SU-DHL-6 (cell line): ENCODE measurements at regions not wholly inside any gene's neighbourhood (a gene's known extent, or its start where the extent isn't known, plus 50 kb on each side); places are given as distances from the start of the nearest gene placed in this dataset.

Experiments used
- H2AFZ ChIP-seq: fragments of 200-600 bp; sonication (generic); 2 replicates; pipeline ENCODE4 v1.6.1; 2014; ENCODE audit warnings: low read depth, mild to moderate bottlenecking, moderate library complexity, mixed read lengths, antibody characterized with exemption, low read length; ENCODE audit not compliant: severe bottlenecking
- H3F3A ChIP-seq: fragments of 200-600 bp; shearing (Covaris generic); 2 replicates; pipeline ENCODE4 v1.6.0; 2016; ENCODE audit warnings: antibody characterized with exemption, mild to moderate bottlenecking; ENCODE audit not compliant: insufficient read depth
- H3K27ac ChIP-seq: fragments of 200-600 bp; sonication (generic); 2 replicates; pipeline ENCODE4 v1.5.1; 2016; ENCODE audit warnings: low read depth, mild to moderate bottlenecking, low read length, moderate library complexity, mixed read lengths
- H3K27me3 ChIP-seq: fragments of 200-600 bp; sonication (generic), shearing (Covaris generic); 2 replicates; pipeline ENCODE4 v1.6.0; 2014; ENCODE audit warnings: mild to moderate bottlenecking, low read length
- H3K36me3 ChIP-seq: fragments of 200-600 bp; sonication (generic); 2 replicates; pipeline ENCODE4 v1.6.1; 2014; ENCODE audit warnings: mild to moderate bottlenecking, low read length, mixed read lengths
- H3K4me2 ChIP-seq: fragments of 300-600, 200-600 bp; shearing (Covaris generic), sonication (generic); 2 replicates; pipeline ENCODE4 v1.6.0; 2014; ENCODE audit warnings: low read length, low read depth, mild to moderate bottlenecking; ENCODE audit not compliant: poor library complexity, severe bottlenecking
- H3K4me3 ChIP-seq: fragments of 200-600 bp; sonication (generic); 2 replicates; pipeline ENCODE4 v1.5.1; 2014; ENCODE audit warnings: antibody characterized with exemption, low read length, mild to moderate bottlenecking, mixed read lengths; ENCODE audit not compliant: insufficient read depth, poor library complexity, severe bottlenecking
- H3K79me2 ChIP-seq: fragments of 200-600 bp; sonication (generic); 2 replicates; pipeline ENCODE4 v1.6.1; 2014; ENCODE audit warnings: mild to moderate bottlenecking, low read length, moderate library complexity; ENCODE audit not compliant: insufficient read depth
- H3K9ac ChIP-seq: fragments of 200-600 bp; sonication (generic); 2 replicates; pipeline ENCODE4 v1.7.0; 2014; ENCODE audit warnings: mild to moderate bottlenecking, low read length
- H3K9me2 ChIP-seq: fragments of 200-600 bp; sonication (generic); replicated peaks from 2 replicates; pipeline ENCODE4 v1.6.1; 2014; ENCODE audit warnings: low read length; ENCODE audit not compliant: insufficient read depth
- H3K9me3 ChIP-seq: fragments of 200-600 bp; sonication (generic); 2 replicates; pipeline ENCODE4 v1.6.1; 2014; ENCODE audit warnings: low read length, mixed read lengths; ENCODE audit not compliant: insufficient read depth
- H4K20me1 ChIP-seq: fragments of 200-600 bp; sonication (generic); 2 replicates; pipeline ENCODE4 v1.6.1; 2014; ENCODE audit warnings: low read depth, mild to moderate bottlenecking, antibody characterized with exemption, low read length, moderate library complexity, mixed read lengths
- CTCF ChIP-seq: fragments of 200-600 bp; sonication (generic); IDR thresholded peaks from one replicate; pipeline ENCODE4 v1.5.1; 2017; ENCODE audit warnings: antibody characterized with exemption, mild to moderate bottlenecking, low read length, moderate library complexity; ENCODE audit not compliant: insufficient read depth, poor library complexity, severe bottlenecking
- EZH2phosphoT487 ChIP-seq: fragments of 200-600 bp; sonication (generic), shearing (Covaris generic); conservative IDR thresholded peaks from 2 replicates; pipeline ENCODE4 v1.6.1; 2018; ENCODE audit warnings: mild to moderate bottlenecking, antibody characterized with exemption, low read length, moderate library complexity, mixed read lengths

GRCh38 chr4:71275570-71275969 is 63.2 kb upstream of the SLC4A4 start:
- Histone ChIP-seq H3K9me2 (no peaks in the 10 kb centered on the region), H3K27me3 (no peaks in the 10 kb centered on the region), H3F3A (no peaks in the 10 kb centered on the region), H3K36me3 (no peaks in the 10 kb centered on the region), H3K4me2 (no peak overlapping the region), H4K20me1 (no peaks in the 10 kb centered on the region), H3K4me3 (no peak overlapping the region), H3K79me2 (no peaks in the 10 kb centered on the region), H3K27ac (no peak overlapping the region), H3K9me3 (no peaks in the 10 kb centered on the region), H2AFZ (no peak overlapping the region), H3K9ac (no peak overlapping the region)
- TF ChIP-seq EZH2phosphoT487 (no peak), CTCF (no peak)

- no peaks in the 10 kb centered on the region for H3F3A ChIP-seq
- H3K9ac ChIP-seq: no peak overlapping the region
- H2AFZ ChIP-seq: no peak overlapping the region
- H3K4me3 ChIP-seq: no peak overlapping the region
- TF ChIP-seq EZH2phosphoT487: no peak
- no peak for TF ChIP-seq CTCF
- no peak overlapping the region for H3K4me2 ChIP-seq
- H3K79me2 ChIP-seq: no peaks in the 10 kb centered on the region
- H4K20me1 ChIP-seq: no peaks in the 10 kb centered on the region
- H3K27ac ChIP-seq: no peak overlapping the region
- H3K36me3 ChIP-seq: no peaks in the 10 kb centered on the region
- H3K9me3 ChIP-seq: no peaks in the 10 kb centered on the region
- H3K27me3 ChIP-seq: no peaks in the 10 kb centered on the region
- no peaks in the 10 kb centered on the region for H3K9me2 ChIP-seq
These were observed 61.5 kb upstream of the SLC4A4 start for GRCh38 chr4:71277353-71277752.

- H3K36me3 ChIP-seq: no peaks in the 10 kb centered on the region
- H3K4me3 ChIP-seq: no peak overlapping the region
- H4K20me1 ChIP-seq: no peaks in the 10 kb centered on the region
- no peak overlapping the region for H3K4me2 ChIP-seq
- H3K9ac ChIP-seq: no peak overlapping the region
- H3K9me3 ChIP-seq: no peaks in the 10 kb centered on the region
- H2AFZ ChIP-seq: no peak overlapping the region
- no peaks in the 10 kb centered on the region for H3K79me2 ChIP-seq
- H3K9me2 ChIP-seq: no peaks in the 10 kb centered on the region
- H3F3A ChIP-seq: no peaks in the 10 kb centered on the region
- no peak overlapping the region for H3K27ac ChIP-seq
- no peak for TF ChIP-seq EZH2phosphoT487
- no peak for TF ChIP-seq CTCF
- no peaks in the 10 kb centered on the region for H3K27me3 ChIP-seq
These were observed 55.1 kb upstream of the SLC4A4 start for GRCh38 chr4:71283642-71284257.
